Spinal cord (tissue), 9 donors: ENCODE measurements at regions not wholly inside any gene's neighbourhood (a gene's known extent, or its start where the extent isn't known, plus 50 kb on each side); places are given as distances from the start of the nearest gene placed in this dataset.
A peak's percentile ranks its signal among the peaks of the same experiment; 100 is the strongest.

Experiments used
- DNase-seq, 6 donors: peaks; one replicate each; pipeline versions ENCODE4 v3.0.0 to v3.0.0-alpha.2; 2013 to 2015; ENCODE audit warnings: low spot score in 6 of 6, low read depth in 4 of 6
- H3K27ac ChIP-seq: one replicate; pipeline ENCODE4 v1.5.1; 2013; ENCODE audit warnings: low read depth, low read length, control low read depth
- H3K27me3 ChIP-seq: one replicate; pipeline ENCODE4 v1.6.1; 2013; ENCODE audit warnings: low read length; ENCODE audit not compliant: control insufficient read depth, insufficient read depth
- H3K36me3 ChIP-seq: one replicate; pipeline ENCODE4 v1.6.1; 2013; ENCODE audit warnings: low read length; ENCODE audit not compliant: control insufficient read depth, insufficient read depth
- H3K4me1 ChIP-seq: one replicate; pipeline ENCODE4 v1.6.1; 2013; ENCODE audit warnings: low read length; ENCODE audit not compliant: control insufficient read depth, insufficient read depth
- H3K4me3 ChIP-seq: one replicate; pipeline ENCODE4 v1.5.1; 2013; ENCODE audit warnings: low read depth, low read length, control low read depth
- H3K9me3 ChIP-seq: one replicate; pipeline ENCODE4 v1.6.1; 2013; ENCODE audit warnings: low read length; ENCODE audit not compliant: control insufficient read depth, insufficient read depth
- WGBS: methylation state at CpG from one replicate; pipeline ENCODE4 v1.1.5; 2013; ENCODE audit warnings: missing lambda C conversion rate; ENCODE audit not compliant: insufficient coverage; 5-methylcytosine and 5-hydroxymethylcytosine counted together
- donor health status: healthy.

DNA sequence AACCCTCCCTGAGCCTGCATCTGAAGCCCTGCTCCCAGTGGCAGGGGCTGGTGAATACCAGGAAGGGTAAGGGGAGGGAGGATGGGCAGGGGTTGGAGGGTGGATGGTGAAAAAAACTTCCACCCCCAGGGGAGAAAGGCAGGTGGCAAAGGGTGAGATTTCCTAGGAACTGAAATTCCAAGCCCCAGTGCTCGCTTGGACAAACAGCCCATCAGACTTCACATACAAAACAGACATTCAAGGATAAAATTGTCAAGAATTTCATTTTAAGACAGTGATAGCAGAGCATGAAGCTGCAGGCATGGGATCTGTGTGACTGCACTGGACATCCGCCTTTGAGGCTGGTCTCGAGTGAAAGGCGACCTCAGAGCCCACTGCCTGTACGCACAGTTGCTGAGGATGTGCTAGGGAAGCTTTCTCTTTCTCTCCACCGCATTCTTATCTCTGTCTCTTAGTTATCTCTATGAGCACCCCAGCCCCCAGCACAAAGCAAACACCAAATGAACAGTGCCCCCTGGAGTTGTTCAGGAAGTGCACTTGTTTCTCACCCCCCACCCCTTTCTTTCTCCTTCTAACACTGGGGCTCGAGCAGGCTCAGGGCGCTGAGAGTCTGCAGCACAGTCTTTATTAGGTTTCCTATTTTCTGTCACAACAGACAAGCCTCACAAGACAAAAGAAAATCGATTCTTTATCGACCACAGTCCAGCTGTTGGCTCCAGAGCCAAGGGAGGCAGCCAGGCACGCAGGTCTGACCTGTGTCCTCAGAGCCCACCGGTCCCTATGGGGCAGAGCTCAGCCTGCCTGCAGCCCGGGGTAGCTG, 237.3 kb upstream of the NCAM1 start:
- 64% methylated on average over 10 of the region's 13 CpGs for WGBS
- H3K4me1 ChIP-seq = peaks cover 9% of the 10 kb centered on the region
- no peak overlapping the region for H3K4me3 ChIP-seq
- H3K36me3 ChIP-seq = no peaks in the 10 kb centered on the region
- peak in 1 of 6 donors; percentile 28 for DNase-seq
- H3K27ac ChIP-seq = no peak overlapping the region
- H3K9me3 ChIP-seq = no peaks in the 10 kb centered on the region
- H3K27me3 ChIP-seq = no peaks in the 10 kb centered on the region

DNA sequence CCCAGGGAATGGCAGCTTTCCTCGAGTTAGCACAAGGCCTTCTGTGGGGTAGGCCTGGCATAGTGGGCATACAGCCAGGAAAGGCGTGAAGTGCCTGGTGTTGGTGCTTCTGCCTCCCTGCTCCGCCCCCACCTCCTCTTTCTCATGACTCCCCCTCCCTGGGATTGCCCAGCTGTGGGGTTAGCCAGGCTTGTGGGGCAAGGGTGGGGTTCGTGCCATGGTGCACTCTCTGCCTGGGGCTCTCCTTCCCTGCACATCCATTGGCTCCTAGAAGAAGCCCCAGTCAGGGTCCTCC, 236.8 kb upstream of the NCAM1 start:
- H3K4me3 ChIP-seq = no peak overlapping the region
- DNase-seq = peak in 1 of 6 donors; percentile 63
- 0% methylated on average over 1 of the region's 4 CpGs for WGBS

DNA sequence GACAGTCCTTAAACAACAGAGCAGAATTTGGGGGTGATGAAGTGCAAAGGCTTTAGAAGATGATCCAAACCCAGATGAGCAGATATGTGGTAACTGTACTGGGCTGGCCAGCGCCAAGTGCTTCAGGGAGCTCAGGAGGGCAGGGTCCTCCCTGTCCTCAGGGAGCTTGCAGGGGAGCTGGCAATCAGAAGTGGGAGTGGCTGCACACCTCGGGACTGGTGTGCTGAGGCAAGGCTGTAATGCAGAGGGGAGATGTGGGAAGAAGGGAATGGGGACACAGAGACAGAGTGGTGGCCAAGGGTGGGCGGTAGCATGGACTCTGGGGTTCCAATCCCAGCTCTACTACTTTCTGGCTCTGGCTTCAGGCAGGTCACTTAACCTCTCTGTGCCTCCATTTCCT, 235.6 kb upstream of the NCAM1 start:
- no peak overlapping the region for H3K27ac ChIP-seq
- 95% methylated on average over 1 of the region's 3 CpGs for WGBS
- no peak overlapping the region for H3K4me3 ChIP-seq
- DNase-seq = no peak
- no peaks in the 10 kb centered on the region for H3K9me3 ChIP-seq
- H3K4me1 ChIP-seq = peaks cover 9% of the 10 kb centered on the region
- no peaks in the 10 kb centered on the region for H3K36me3 ChIP-seq
- no peaks in the 10 kb centered on the region for H3K27me3 ChIP-seq

More for the DNA sequence above, 236.8 kb upstream of the NCAM1 start:
- Histone ChIP-seq H3K4me1 (peaks cover 9% of the 10 kb centered on the region), H3K9me3 (no peaks in the 10 kb centered on the region), H3K27ac (no peak overlapping the region), H3K36me3 (no peaks in the 10 kb centered on the region), H3K27me3 (no peaks in the 10 kb centered on the region)

DNA sequence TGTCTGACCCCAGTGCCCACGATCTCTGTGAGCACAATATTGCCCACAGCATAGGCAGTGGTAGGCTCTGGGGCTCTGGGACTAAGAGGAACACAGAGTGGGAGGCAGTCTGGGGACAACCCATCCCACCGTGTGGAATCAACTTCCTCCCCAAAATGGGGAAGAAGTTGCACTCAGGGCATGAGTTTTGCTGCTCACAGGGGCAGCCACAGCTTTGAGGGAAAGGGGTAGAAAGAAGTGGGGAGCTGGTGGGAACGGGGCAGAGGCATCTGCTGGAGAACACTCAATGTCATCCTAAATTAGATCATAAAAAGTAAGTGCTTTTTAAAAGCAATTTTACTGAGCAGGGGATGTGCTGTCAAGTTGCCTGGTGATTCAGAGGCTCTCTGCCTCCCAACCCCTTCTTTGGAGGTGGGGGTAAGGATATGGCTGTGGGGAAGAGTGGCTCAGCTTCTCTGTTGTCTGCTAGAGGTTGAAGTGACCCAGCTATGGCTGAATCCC, 233.8 kb upstream of the NCAM1 start:
- 100% methylated on average over 1 of the region's 3 CpGs for WGBS
- Histone ChIP-seq H3K9me3 (no peaks in the 10 kb centered on the region), H3K27ac (no peak overlapping the region), H3K4me1 (peaks cover 13% of the 10 kb centered on the region), H3K36me3 (no peaks in the 10 kb centered on the region), H3K4me3 (no peak overlapping the region), H3K27me3 (no peaks in the 10 kb centered on the region)
- no peak for DNase-seq

DNA sequence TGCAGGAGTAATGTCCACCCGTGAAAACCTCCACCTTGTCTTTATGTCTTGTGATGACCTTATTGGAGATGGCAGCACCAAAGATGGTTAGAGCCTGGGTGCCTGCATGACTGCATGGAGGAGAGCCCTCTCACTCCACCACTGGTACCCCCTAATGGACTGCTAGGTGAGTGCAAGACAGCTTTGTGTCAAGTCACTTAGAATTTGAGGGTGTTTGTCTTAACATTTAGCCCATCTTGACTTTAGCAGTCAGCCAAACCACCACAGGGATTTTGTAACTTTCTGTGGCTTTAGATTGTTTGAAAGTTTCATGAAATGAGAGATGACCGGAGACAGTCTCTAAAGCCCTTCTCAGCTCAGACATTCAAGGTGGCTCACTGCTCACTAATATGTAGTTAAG, 232.9 kb upstream of the NCAM1 start:
- no CpG with 5 or more reads among the region's 2 CpGs for WGBS
- no peaks in the 10 kb centered on the region for H3K9me3 ChIP-seq
- H3K36me3 ChIP-seq = no peaks in the 10 kb centered on the region
- no peak overlapping the region for H3K27ac ChIP-seq
- H3K4me3 ChIP-seq = no peak overlapping the region
- DNase-seq = no peak
- peaks cover 13% of the 10 kb centered on the region for H3K4me1 ChIP-seq
- H3K27me3 ChIP-seq = no peaks in the 10 kb centered on the region

DNA sequence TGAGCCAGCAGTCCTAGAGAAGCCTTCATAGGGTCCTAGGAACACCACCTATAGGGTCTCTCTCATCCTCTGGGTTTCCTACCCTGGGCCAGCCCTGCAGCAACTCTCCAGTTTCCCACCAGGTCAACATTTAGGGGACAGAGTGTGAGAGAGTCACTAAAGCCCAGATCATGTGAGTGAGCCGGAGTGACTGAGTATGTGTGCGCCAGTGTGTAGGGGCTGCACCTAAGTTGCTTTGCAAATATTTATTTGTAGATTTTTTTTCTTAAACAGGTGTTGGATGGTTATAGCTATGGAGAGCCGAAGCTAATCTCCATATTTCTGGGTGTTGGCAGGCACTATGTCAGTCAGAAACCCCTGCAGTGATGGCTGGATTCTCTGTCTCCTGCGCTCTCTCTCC, 232.5 kb upstream of the NCAM1 start:
- Histone ChIP-seq H3K27ac (no peak overlapping the region), H3K9me3 (no peaks in the 10 kb centered on the region), H3K4me3 (no peak overlapping the region), H3K27me3 (no peaks in the 10 kb centered on the region), H3K36me3 (no peaks in the 10 kb centered on the region), H3K4me1 (peaks cover 13% of the 10 kb centered on the region)
- DNase-seq = no peak
- 95% methylated on average over 3 of the region's 4 CpGs for WGBS

DNA sequence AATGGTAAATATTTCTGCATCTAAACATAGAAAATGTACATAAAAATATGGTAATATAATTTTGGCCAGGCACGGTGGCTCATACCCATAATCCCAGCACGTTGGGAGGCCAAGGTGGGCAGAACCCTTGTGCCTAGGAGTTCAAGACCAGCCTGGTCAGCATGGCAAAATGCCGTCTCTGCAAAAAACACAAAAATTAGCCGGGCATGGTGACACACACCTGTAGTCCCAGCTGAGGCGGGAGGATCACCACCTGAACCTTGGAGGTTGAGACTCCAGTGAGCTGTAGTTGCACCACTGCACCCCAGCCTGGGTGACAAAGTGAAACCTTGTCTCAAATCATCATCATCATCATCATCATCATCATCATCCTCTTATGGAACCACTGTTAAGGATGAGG, 230.6 kb upstream of the NCAM1 start:
- Histone ChIP-seq H3K27me3 (no peaks in the 10 kb centered on the region), H3K4me1 (peaks cover 6% of the 10 kb centered on the region), H3K9me3 (no peaks in the 10 kb centered on the region), H3K4me3 (no peak overlapping the region), H3K36me3 (no peaks in the 10 kb centered on the region), H3K27ac (no peak overlapping the region)
- 95% methylated on average over 5 of the region's 5 CpGs for WGBS
- DNase-seq = no peak

DNA sequence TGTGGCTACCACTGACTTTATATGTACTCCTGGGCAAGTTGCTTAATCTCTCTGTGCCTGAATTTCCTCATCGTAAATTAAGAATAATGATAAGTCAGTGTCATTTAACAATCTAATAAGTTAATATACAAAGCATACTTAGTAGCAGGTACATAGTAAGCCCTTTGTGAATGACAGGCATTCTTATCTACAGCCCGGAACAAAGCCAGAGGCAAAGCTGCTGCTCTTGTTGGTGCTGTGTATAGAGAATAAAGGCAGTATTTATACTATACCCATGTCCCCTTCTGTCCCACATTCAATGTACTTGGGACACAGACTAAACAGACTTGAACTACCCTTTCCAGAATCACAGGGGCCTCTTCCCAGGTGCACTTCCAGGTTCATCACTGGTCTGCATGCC, 229.7 kb upstream of the NCAM1 start:
- Histone ChIP-seq H3K27me3 (no peaks in the 10 kb centered on the region), H3K9me3 (no peaks in the 10 kb centered on the region), H3K4me1 (peaks cover 14% of the 10 kb centered on the region), H3K4me3 (no peak overlapping the region), H3K27ac (no peak overlapping the region), H3K36me3 (no peaks in the 10 kb centered on the region)
- no peak for DNase-seq
- no CpG with 5 or more reads among the region's 2 CpGs for WGBS

DNA sequence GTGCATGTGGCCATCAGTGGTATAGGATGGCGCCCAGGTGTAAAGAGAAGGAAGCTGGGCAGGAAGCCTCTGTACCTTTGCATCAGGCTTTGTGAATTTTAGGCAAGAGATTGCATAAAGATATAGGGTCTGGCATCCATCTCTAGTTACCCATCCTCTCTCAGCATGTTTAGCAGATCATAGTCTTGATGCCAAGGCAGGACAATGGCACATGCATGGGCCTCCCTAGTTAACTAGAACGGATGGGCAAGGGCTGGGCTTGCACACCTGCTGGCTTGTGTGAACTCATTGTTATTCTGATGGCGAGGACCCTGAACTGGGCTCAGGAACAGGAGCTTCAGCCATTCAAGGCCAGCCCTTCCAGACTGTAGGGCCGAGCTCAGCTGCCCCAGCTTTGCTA, 229.2 kb upstream of the NCAM1 start:
- Histone ChIP-seq H3K9me3 (no peaks in the 10 kb centered on the region), H3K4me3 (no peak overlapping the region), H3K4me1 (peaks cover 15% of the 10 kb centered on the region), H3K27ac (no peak overlapping the region), H3K36me3 (no peaks in the 10 kb centered on the region), H3K27me3 (no peaks in the 10 kb centered on the region)
- DNase-seq = no peak
- WGBS = 81% methylated on average over 4 of the region's 4 CpGs

DNA sequence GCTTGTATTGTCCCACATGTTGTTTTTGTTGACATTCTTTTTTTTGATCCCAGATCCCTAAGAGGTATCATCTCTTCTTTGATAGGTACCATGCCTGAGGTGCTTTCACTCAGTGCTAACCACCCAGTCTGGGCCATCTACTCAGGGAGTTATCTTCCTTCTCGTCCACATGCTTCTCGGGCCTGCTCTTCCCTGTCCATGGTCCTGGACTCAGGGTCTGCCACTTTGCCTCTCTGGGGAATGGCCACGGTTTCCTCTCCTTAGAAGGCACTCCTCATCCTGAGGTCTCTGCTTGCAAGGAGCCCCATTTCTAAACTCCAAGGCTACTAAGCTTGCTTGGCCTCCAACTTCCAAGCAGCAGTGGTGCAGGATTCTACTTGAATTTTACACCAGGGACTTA, 227.0 kb upstream of the NCAM1 start:
- H3K36me3 ChIP-seq = no peaks in the 10 kb centered on the region
- no peaks in the 10 kb centered on the region for H3K27me3 ChIP-seq
- H3K27ac ChIP-seq = no peak overlapping the region
- WGBS = 45% methylated on average over 3 of the region's 3 CpGs
- no peaks in the 10 kb centered on the region for H3K9me3 ChIP-seq
- no peak overlapping the region for H3K4me3 ChIP-seq
- peak in 1 of 6 donors; percentile 57 for DNase-seq
- peaks cover 17% of the 10 kb centered on the region for H3K4me1 ChIP-seq
